ENCODE measurements at regions not wholly inside any gene's neighbourhood (a gene's known extent, or its start where the extent isn't known, plus 50 kb on each side); places are given as distances from the start of the nearest gene placed in this dataset.
"Not testable (repeated sequence)": the region's sequence is repeated elsewhere in the genome, so short reads cannot be mapped to it uniquely, and the experiment has no call there.

GRCh38 chr7:65453341-65454030 is 79.8 kb downstream of the ZNF92 start:
- DNase-seq (ENCODE audit: low read depth in 2 of 2): no peak

- DNase-seq (ENCODE audit: low read depth in 2 of 2): no peak
These were observed 80.8 kb downstream of the ZNF92 start for GRCh38 chr7:65454469-65454868.

- not testable (repeated sequence) for DNase-seq (ENCODE audit: low read depth in 2 of 2)
These were observed 81.4 kb downstream of the ZNF92 start for GRCh38 chr7:65455050-65455449.

GRCh38 chr7:65457705-65458104 is 84.0 kb downstream of the ZNF92 start:
- no peak for DNase-seq (ENCODE audit: low read depth in 2 of 2)

- no peak for DNase-seq (ENCODE audit: low read depth in 2 of 2)
These were observed 85.8 kb downstream of the ZNF92 start for GRCh38 chr7:65459438-65459837.

- DNase-seq (ENCODE audit: low read depth in 2 of 2): no peak
These were observed 88.6 kb downstream of the ZNF92 start for GRCh38 chr7:65462148-65462716.

GRCh38 chr7:65463184-65463583 is 89.5 kb downstream of the ZNF92 start:
- no peak for DNase-seq (ENCODE audit: low read depth in 2 of 2)

GRCh38 chr7:65469919-65470558 is 96.4 kb downstream of the ZNF92 start:
- DNase-seq (ENCODE audit: low read depth in 2 of 2): not testable (repeated sequence)

- DNase-seq (ENCODE audit: low read depth in 2 of 2): no peak
These were observed 97.9 kb downstream of the ZNF92 start for GRCh38 chr7:65471587-65471986.

- no peak for DNase-seq (ENCODE audit: low read depth in 2 of 2)
These were observed 101.5 kb downstream of the ZNF92 start for GRCh38 chr7:65475040-65475726.

GRCh38 chr7:65475734-65476319 is 102.2 kb downstream of the ZNF92 start:
- no peak for DNase-seq (ENCODE audit: low read depth in 2 of 2)

GRCh38 chr7:65477326-65477725 is 103.7 kb downstream of the ZNF92 start:
- DNase-seq (ENCODE audit: low read depth in 2 of 2): no peak

- DNase-seq (ENCODE audit: low read depth in 2 of 2): no peak
These were observed 115.7 kb downstream of the ZNF92 start for GRCh38 chr7:65489260-65489767.

GRCh38 chr7:65496697-65497096 is 123.0 kb downstream of the ZNF92 start:
- not testable (repeated sequence) for DNase-seq (ENCODE audit: low read depth in 2 of 2)

- DNase-seq (ENCODE audit: low read depth in 2 of 2): no peak
These were observed 129.9 kb downstream of the ZNF92 start for GRCh38 chr7:65503434-65504152.

GRCh38 chr7:65504504-65505319 is 131.1 kb downstream of the ZNF92 start:
- not testable (repeated sequence) for DNase-seq (ENCODE audit: low read depth in 2 of 2)

GRCh38 chr7:65505320-65505633 is 131.6 kb downstream of the ZNF92 start:
- DNase-seq (ENCODE audit: low read depth in 2 of 2): not testable (repeated sequence)

- not testable (repeated sequence) for DNase-seq (ENCODE audit: low read depth in 2 of 2)
These were observed 135.1 kb downstream of the ZNF92 start for GRCh38 chr7:65508581-65509367.

- DNase-seq (ENCODE audit: low read depth in 2 of 2): no peak
These were observed 135.9 kb downstream of the ZNF92 start for GRCh38 chr7:65509368-65510186.
